ENCODE measurements at regions not wholly inside any gene's neighbourhood (a gene's known extent, or its start where the extent isn't known, plus 50 kb on each side); places are given as distances from the start of the nearest gene placed in this dataset.

GRCh38 chr13:39971526-39971925, 316.1 kb downstream of the COG6 start:
- 79% methylated on average over 3 of the region's 3 CpGs for WGBS (ENCODE audit: insufficient coverage, insufficient replicate concordance, low lambda C conversion rate, missing lambda C conversion rate)
- SMC1A ChIA-PET (ENCODE audit: uncharacterized antibody, unreplicated experiment) = no interaction called here

More at GRCh38 chr13:39971526-39971925, 316.1 kb downstream of the COG6 start:
- FAIRE-seq (no peak), ATAC-seq (no peak), DNase-seq (ENCODE audit: low read depth, low spot score) (no peak)
- TF ChIP-seq MYC (IDR thresholded peaks at IDR 0.05; ENCODE audit: insufficient read depth, insufficient read length, insufficient replicate concordance, low read length, severe bottlenecking) (no peak), TCF12 (IDR thresholded peaks at IDR 0.05; ENCODE audit: low read depth, low read length) (no peak), PAX5 (IDR thresholded peaks at IDR 0.05; ENCODE audit: borderline replicate concordance, low read depth, low read length) (no peak), STAT1 (conservative IDR thresholded peaks at IDR 0.05) (no peak), TBL1XR1 (IDR thresholded peaks at IDR 0.05; ENCODE audit: low read depth, low read length) (no peak), ZBTB11 (CRISPR knock-in tag; IDR thresholded peaks at IDR 0.05) (no peak), POLR2A (IDR thresholded peaks at IDR 0.05; ENCODE audit: low read depth, low read length) (no peak), TAF1 (IDR thresholded peaks at IDR 0.05; ENCODE audit: borderline replicate concordance, low read depth, low read length) (no peak), ATF3 (IDR thresholded peaks at IDR 0.05; ENCODE audit: borderline replicate concordance, extremely low read depth, low read depth, low read length) (no peak), ASH2L (IDR thresholded peaks at IDR 0.05; ENCODE audit: borderline replicate concordance, low read depth) (no peak), POLR2AphosphoS2 (IDR thresholded peaks at IDR 0.05; ENCODE audit: low read depth, low read length) (no peak), HCFC1 (IDR thresholded peaks at IDR 0.05; ENCODE audit: low read length) (no peak), NR2C1 (IDR thresholded peaks at IDR 0.05) (no peak), CUX1 (IDR thresholded peaks at IDR 0.05; ENCODE audit: insufficient replicate concordance, low read depth, low read length) (no peak), YY1 (IDR thresholded peaks at IDR 0.05; ENCODE audit: low read depth, low read length) (no peak), EP300 (IDR thresholded peaks at IDR 0.05; ENCODE audit: borderline replicate concordance in 1 of 2, control insufficient read depth in 1 of 2, low read depth in 2 of 2, low read length in 2 of 2) (no peak), TCF7 (IDR thresholded peaks at IDR 0.05; ENCODE audit: borderline replicate concordance) (no peak), RFX5 (IDR thresholded peaks at IDR 0.05; ENCODE audit: low read depth, low read length) (no peak)
- intact Hi-C loops (cut with micrococcal nuclease; ENCODE audit: unreplicated experiment) = no loop called here
- no peak overlapping the region for H2AFZ ChIP-seq (ENCODE audit: control insufficient read depth, low read depth, low read length)
- H3K4me1 ChIP-seq (ENCODE audit: control insufficient read depth, insufficient read depth, low read length) = no peaks in the 10 kb centered on the region
- H3K27ac ChIP-seq (ENCODE audit: control insufficient read depth, insufficient read depth) = no peak overlapping the region
- no peaks in the 10 kb centered on the region; the same call in 2 of the 3 replicates for H3K9me3 ChIP-seq (replicated peaks; ENCODE audit: control insufficient read depth, insufficient read depth, low read length)
- H4K20me1 ChIP-seq (ENCODE audit: control insufficient read depth, insufficient read depth) = no peaks in the 10 kb centered on the region
- no peak overlapping the region for H3K4me3 ChIP-seq
- BruUV-seq (replicated peaks) = no TSS peak
- in situ Hi-C loops (cut with MboI) = no loop called here
- H3K79me2 ChIP-seq (ENCODE audit: control insufficient read depth, insufficient read depth, low read length) = no peaks in the 10 kb centered on the region
- ChIA-PET RAD21 (ENCODE audit: unreplicated experiment) (no interaction called here), CTCF (no interaction called here), POLR2A (no interaction called here)
- no peak overlapping the region for H3K4me2 ChIP-seq (ENCODE audit: control insufficient read depth, insufficient read depth)
- H3K36me3 ChIP-seq (ENCODE audit: control insufficient read depth in 2 of 2, insufficient read depth in 2 of 2, low read length in 1 of 2) = no peaks in the 10 kb centered on the region
- H3K9ac ChIP-seq (ENCODE audit: control insufficient read depth, insufficient read depth, low read length) = no peak overlapping the region
- H3K27me3 ChIP-seq (replicated peaks in 1 of 2; ENCODE audit: control insufficient read depth in 2 of 2, insufficient read depth in 2 of 2, low read length in 1 of 2) = no peaks in the 10 kb centered on the region
